ENCODE measurements at regions not wholly inside any gene's neighbourhood (a gene's known extent, or its start where the extent isn't known, plus 50 kb on each side); places are given as distances from the start of the nearest gene placed in this dataset.
"Not testable (repeated sequence)": the region's sequence is repeated elsewhere in the genome, so short reads cannot be mapped to it uniquely, and the experiment has no call there.

DNA sequence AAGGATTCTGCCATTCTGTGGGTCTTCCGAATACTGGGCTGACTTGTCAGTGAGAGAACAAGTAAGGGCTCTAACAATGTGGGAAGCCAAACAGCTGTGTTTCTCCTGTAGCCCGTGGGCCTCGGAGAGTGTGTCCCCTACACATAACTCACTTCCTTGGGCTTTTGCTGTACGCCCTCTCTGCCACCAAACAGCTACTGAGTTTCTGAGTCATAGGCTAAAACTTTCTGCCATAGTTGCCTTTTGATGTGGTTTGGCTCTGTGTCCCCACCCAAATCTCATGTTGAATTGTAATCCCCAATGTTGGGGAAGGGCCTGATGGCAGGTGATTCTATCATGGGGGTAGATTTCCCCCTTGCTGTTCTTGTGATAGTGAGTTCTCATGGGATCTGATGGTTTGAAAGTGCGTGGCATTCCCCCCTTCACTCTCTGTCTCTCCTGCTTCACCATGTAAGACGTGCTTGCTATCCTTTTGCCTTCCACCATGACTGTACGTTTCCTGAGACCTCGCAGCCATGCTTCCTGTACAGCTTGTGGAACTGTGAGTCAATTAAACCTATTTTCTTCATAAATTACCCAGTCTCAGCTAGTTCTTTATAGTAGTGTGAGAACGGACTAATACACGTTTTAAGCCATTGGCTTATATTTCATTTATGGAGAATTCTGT, 194.8 kb upstream of the HMCN1 start:
- DNase-seq = peak; percentile 38

DNA sequence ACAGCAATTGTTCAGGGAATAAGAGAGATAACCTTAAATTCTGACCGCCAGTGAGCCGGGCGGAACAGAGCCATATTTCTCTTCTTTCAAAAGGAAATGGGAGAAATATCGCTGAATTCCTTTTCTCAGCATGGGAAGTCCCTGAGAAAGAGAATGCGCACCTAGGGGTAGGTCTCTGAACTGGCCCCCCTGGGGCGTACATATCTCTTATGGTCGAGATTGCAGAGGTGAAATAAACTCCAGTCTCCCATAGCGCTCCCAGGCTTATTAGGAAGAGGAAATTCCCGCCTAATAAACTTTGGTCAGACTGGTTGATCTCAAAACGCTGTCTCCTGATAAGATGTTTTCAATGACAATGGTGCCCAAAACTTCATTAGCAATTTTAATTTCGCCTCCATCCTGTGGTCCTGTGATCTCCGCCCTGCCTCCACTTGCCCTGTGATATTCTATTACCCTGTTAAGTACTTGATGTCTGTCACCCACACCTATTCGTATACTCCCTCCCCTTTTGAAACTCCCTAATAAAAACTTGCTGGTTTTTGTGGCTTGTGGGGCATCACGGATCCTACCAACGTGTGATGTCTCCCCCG, 195.8 kb upstream of the HMCN1 start:
- DNase-seq = not testable (repeated sequence)

DNA sequence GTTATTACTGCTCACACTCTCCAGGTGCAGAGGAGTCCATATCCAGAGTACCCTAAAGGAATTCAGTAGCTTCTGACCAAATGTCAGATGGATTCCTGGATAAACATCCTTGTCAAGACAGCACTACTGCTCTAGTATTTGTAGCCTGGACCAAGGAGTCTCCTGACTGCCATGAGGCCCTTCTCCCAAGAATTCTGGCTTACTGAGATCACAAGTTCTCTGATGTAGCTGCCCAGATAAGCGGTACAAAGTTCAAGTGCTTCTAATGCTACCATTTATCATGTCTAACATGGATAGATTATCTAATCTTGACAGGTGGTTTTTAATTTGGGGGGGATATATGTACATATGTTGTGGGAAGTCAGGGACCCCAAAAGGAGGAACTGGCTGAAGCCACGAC, 196.6 kb upstream of the HMCN1 start:
- DNase-seq = no peak

DNA sequence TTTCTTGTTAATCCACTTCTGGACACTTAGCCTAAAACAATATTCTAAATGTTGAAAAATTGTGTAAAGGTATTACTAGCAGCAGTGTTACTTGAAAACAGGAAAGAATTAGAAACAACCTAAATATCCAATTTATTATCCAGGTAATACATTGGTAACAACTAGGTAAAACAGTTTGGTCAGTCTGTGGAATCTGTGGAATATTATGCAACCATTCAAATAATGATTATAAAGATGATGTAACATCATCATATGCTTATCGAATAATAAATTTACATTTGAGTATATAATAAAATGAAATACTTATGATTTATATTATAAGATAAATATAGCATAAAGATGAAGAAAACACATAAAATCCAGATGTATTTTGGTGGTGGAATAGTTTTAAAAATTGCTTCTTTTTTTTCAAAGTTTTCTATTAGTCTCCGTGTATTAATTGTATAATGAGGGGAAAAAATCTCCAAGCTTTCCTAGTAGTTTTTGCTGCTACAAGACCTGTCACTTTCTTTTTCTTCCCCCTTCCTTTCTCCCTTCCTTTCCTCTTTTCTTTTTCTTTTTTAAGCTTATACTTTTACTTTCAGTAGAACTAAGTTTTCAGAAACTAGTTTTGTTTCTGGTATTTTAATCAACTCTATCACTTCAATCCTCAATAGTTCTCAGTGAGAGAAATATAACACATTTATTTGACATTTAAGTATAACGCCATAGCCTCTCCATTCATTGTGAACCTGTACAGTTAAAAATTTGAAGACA, 197.8 kb upstream of the HMCN1 start:
- no peak for DNase-seq

DNA sequence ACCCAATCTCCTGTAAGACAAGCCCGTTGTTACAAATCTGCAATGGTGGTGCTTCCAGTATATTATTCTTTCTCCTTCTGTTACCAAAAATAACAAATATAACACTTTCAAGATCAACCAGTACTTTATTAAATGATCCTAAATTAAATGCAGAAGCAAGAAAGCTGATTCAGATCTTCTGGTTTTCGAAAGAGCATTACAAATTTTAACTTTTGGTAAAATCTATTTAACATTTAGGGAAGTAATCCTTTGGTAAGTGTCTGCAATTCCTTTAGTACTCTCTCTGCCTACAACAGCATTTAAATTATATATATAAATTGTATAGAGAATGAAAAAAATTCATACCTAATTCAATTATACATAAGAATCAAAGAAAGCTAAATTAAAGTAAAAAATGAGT, 198.6 kb upstream of the HMCN1 start:
- no peak for DNase-seq

DNA sequence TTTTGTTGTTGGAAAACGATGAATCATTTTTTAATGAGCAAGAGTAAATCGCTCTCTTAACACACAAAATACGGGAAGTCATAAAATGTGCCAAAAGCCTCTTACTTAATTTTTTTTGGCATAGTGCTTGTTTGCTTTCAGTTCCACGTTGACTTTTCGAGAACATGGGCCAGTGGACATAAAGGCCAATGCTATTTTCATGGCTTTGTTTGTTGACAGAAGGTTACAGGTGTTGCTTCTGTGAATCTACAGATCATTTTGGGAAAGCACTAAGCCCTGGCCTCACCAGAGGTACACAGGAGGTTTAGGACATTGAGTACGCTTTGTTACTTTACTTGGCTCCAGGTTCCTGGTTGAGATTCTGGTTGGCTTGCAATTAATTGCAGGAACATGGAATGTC, 199.4 kb upstream of the HMCN1 start:
- no peak for DNase-seq

DNA sequence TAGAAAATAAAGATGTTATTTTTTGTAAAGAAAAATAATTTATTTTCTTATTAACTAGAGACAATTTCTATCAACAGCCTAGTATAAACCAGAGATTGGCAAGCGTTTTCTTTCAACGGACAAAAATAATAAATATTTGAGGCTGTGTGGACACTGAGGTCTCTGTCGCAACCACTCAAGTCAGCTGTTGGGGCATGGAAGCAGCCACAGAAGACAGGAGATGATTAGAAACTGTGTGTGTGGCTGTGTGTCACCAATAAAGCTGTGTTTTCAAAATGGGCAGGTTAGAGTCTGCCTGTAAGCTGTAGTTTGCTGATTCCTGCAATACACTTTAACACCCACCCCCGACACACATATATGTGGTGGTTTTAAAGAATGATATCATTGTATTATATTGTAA, 200.6 kb upstream of the HMCN1 start:
- no peak for DNase-seq

DNA sequence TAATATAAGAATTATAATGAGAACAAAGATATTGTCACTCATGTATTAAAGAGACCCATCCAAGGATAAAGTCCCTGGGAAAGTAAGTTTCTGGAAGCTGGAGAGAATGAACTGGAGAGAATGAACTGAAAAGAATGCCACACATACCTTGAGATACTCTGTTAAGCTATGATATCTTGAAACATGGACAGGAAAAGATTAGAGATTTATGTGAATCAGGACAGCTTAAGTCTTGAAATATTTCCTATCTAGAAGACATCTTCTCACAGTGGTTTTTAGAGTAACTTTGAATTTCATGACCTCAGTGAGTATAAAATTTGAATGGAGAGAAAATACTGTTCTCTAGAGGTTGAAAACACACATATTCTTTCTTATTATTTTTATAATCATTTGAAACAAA, 201.3 kb upstream of the HMCN1 start:
- peak; percentile 45 for DNase-seq

DNA sequence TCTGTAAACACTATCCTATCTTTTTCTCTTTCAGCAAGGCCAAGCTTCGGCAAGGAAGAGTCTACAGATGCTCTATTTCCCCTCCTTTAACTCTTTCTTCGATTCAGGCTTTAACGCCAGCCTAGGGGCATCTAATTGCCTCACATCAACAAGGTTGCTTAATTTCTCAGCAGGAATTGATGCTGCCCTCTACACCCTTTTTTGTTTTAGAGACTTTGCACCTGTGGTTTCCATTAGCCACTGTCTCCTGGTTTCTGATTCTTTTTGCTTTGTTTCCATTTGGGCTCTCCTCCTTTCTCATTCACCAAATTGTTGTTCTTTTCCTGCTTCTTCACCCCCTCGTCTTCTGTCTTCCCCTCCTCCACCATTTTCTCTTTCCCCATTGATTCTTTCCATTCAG, 202.4 kb upstream of the HMCN1 start:
- DNase-seq = no peak

DNA sequence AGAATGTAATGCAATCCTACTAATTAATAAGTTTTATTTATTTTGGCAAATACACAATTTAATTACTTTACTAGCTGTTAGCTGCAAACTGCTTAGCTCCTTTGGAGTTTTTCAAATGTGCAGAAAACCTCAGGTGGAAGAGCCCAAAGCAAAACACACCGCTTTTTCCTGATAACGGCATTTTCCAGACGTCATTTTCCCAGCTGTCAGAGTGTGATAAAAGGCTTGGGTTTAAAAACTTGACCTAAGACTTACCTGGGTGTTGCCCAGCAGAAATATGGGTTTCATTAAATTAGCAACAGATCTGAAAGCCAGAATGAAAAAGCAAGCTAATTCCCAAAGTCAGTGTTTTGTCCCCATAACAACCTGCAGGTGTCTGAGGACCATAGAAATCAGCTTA, 204.0 kb upstream of the HMCN1 start:
- no peak for DNase-seq

DNA sequence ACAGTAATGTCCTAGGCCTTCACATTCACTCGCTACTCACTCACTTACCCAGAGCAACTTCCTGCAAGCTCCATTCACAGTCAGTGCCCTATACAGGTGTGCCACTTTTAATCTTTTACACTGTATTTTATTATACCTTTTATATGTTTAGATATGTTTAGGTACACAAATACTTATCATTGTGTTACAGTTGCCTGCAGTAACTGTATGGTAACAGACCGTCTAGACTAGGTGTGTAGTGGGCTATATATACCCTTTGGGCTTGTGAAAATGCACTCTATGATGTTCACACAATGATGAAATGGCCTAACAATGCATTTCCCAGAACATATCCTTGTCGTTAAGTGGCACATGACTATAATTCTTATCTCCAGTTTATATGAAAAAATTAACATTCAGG, 204.5 kb upstream of the HMCN1 start:
- DNase-seq = no peak

DNA sequence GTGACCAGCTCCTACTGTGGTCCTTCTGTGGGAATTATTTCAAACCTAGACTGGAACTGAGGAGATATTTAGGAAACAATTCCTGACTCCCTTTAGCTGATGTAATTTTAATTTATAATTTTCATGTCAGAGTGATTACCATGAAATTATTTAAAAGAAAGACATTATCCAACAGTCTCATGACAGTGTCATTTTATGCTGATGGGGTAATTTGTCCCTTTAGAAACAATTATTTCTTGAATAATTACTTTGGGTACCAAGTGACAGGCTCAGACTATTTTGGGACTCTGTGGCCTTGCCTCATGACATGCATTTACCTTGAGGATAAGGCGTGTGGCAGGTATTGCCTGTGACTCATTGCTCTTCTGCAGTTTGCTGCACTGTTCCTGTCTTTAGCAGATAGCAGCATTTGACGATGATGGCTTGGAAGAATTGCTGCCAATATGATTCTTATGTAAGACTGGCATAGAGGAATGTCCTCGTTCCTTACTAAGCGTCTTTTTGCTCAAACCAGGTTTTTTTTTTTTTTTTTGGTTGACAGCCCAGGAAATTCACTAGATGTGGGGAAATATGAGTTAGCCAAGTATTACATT, 206.0 kb upstream of the HMCN1 start:
- no peak for DNase-seq

DNA sequence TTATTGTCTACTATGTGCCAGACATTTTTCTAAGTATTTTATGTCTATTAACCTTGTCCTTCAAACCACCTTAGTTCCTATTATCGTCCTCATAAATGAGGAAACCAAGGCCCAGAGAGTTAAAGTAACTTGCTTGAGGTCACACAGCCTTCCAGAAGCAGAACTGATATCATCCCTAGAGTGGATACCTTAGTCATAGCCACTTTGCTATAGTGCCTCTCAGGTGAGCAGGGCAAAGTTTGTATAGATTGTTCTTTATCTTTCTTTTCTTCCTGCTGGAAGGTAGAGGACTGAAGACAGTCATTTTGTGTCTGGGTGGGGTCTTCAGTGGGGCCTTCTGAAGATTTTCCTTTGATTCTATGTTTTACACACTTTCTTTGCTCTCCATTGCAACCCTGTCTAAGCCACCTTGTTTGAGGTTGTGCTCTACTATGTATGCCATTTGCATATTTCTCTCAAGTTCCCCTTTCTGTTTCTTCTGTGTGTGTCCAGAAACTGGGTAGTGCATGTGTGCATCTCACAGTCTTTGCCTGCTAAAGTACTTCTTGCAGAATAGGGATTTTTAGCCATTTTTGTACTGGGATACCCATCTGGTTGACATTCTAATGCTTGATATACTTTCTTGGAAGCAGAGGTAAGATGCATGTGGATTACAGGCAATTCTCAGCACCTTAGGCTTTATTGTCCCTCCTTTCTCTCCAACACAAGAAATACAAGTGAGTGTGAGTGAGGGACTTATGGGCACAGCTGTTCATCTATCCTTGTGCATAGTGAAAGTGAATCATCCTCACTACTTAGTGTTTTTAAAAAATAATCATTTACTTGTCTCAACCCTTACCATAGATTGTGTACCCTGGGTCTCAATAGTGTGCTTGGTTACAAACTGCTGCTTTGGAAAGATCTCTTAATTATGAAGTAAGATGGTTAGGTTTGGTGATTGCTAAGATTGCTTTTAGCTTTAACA, 207.6 kb upstream of the HMCN1 start:
- no peak for DNase-seq

DNA sequence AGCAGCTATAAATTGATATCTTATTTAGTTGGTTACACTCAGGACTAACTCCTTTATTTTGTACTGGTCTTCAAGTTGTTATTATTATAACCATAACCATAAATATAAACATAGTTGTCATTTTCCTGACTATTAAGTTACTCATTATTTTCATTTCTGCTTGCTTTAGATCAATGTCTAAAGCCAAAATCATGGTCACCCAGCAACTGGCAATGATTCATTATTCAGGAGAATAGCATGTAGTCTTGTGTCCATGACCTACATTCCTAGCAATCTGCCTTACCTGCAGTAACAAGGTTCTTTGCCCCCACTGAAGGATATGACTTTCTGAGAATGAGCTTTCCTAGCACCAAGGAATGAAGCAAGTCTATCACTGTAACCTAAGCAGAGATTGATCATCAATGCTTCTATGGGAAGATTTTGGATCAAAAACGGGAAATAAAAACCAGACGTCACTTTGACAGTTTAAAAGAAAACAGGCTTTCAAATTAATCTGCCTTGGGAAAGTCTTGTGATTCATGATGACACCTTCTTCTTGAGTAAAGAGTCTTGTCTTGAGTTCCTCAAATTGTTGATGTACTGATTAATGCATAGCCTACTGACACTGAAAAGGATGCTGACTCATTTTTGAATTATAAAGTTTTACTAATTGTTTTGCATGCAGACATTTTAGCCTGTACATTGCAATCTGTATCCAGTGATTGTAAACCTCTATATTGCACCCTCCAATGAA, 203.3 kb upstream of the IVNS1ABP start:
- peak; percentile 81 for DNase-seq

DNA sequence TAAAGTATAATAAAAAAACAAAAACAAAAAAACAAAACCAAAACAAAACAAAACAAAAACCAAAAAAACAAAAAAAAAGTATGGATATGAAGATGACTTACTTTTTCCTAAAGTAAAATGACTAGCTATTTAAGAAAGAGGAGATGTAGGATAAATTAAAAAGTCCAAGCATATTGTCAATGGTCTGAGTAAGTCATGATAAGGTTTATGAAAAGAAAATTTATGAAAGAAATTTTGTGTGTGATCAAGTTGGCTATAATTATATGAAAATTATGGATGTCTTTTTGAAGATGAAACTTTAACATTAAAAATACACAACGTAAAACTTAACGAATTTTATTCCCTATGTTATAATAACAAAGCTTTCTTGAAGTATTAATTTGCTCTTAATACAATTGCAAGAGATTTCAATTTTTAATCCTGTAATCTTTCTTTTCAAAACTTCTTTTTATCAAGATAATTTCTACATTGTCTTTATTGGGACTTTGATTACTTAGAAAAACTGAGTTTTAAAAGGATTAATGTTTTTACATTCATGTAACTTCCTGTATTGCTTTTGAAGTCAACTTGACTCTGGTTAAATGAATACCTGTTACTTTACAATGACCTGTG, 200.9 kb upstream of the IVNS1ABP start:
- DNase-seq = no peak

DNA sequence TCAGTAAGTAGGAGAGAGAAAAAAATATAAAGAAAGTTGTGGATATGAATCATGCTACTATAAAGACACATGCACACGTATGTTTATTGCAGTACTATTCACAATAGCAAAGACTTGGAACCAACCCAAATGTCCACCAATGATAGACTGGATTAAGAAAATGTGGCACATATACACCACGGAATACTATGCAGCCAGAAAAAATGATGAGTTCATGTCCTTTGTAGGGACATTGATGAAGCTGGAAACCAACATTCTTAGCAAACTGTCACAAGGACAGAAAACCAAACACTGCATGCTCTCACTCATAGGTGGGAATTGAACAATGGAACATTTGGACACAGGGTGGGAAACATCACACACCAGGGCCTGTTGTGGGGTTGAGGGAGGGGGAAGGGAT, 200.3 kb upstream of the IVNS1ABP start:
- not testable (repeated sequence) for DNase-seq

DNA sequence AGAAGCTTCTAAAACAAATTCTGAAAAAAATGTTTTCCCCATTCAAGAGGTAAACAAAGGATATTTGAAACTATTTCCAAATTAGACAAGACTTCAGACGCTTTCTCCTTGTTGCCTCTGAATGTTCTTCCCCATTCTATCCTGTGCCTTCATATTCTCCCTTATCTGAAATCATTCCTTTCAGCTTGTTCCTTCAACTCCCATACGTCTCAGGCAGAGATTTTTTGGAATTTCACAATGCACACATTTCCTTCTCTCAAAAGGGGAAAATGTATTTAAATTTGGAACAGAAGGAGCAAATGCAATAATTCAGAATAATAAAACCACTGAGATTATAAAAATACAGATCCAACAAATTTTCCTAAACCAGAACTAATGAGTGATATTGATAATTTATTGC, 198.7 kb upstream of the IVNS1ABP start:
- DNase-seq = no peak

DNA sequence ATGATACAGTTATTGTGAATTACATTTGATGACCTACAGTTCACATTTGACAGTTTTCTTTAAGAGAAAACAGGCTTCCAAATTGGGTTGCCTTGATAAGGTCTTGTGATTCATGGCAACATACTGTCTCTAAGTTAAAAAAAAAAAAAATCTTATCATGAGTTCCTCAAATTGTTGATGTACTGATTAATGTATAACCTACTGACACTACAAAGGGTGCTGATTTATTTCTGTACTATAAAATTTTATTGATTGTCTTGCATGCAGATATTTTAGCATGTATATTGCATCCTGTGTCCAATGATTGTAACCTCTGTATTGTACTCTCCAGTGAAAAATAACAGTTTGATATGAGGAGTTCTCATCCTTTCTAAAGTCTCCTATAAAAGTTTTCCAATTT, 197.3 kb upstream of the IVNS1ABP start:
- no peak for DNase-seq

DNA sequence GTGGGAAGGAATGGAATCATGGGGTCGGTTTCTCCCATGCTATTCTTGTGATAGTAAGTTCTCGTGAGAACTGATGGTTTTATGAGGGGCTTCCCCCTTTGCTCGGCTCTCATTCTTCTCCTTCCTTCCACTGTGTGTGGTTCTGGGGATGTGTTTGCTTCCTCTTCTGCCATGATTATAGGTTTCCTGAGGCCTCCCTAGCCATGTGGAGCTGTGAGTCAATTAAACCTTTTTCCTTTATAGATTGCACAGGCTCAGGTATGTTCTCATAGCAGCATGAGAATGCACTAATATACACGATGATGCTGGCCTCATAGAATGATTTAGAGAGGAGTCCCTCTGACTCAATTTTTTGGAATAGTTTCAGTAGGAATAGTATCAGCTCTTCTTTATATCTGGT, 195.4 kb upstream of the IVNS1ABP start:
- DNase-seq = no peak

DNA sequence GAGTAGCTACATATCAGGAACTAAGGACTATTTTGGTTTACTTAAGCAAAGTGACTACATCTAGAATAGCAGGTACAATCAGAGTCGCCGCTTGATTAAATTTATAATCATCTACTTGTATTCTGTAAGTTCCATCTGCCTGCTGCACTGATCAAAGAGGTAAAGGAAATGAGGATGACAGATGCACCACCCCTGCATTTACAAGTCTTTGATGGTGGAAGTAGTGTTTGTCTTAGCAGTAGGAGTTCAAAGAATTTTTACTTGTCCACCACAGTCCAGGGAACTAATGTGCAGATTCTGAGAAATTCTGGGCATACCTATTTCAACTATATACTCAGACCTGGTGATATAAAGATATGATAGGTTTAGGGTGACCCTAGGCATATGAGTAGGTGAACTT, 184.1 kb upstream of the IVNS1ABP start:
- DNase-seq = no peak

DNA sequence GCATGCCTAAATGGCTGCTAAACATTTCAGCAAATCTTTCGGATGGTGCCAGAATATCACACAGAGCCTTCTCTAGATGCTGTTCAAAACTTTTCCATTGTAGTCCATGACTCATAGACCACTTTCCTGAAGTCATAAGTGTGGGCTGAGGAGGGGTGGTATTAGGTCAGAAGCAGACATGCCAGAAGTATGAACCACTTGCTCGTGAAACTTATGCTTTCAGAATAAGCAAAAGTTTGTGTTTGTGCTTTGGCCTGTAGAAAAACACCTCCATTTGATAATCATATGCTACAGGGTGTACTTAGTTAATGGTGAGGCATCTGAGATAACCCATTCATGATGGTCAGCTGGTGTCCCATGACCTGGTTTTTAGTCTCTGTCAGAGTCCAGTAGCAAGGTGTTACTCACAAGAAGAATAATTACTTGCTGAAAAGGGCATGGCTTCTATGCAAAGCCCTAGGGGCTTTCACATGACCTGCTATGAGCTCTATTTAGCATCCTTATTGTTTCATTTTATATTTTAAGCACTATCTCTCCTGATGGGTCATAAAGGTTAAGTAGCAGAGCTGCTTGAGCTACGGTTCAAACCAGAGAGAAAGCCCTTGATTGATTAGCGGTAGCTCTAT, 183.1 kb upstream of the IVNS1ABP start:
- DNase-seq = peak; percentile 91

Data from fibroblast of skin of back (primary cell).